ENCODE measurements at regions not wholly inside any gene's neighbourhood (a gene's known extent, or its start where the extent isn't known, plus 50 kb on each side); places are given as distances from the start of the nearest gene placed in this dataset.

GRCh38 chr4:138005486-138005885 lies 236.7 kb downstream of the SLC7A11 start:
- no peaks in the 10 kb centered on the region for H3K27me3 ChIP-seq (ENCODE audit: control insufficient read depth in 1 of 2, insufficient read depth in 2 of 2, low read length in 2 of 2)
- H3K4me3 ChIP-seq (ENCODE audit: low read depth in 1 of 2, low read length in 2 of 2), result no peak overlapping the region
- H3K9me3 ChIP-seq (ENCODE audit: control insufficient read depth in 2 of 2, insufficient read depth in 1 of 2, low read depth in 1 of 2, low read length in 1 of 2), result no peaks in the 10 kb centered on the region
- no peaks in the 10 kb centered on the region for H3K36me3 ChIP-seq (ENCODE audit: control insufficient read depth in 2 of 2, insufficient read depth in 2 of 2, low read length in 1 of 2)
- no peak overlapping the region for H3K27ac ChIP-seq (ENCODE audit: low read depth in 2 of 2, low read length in 1 of 2)
- no peaks in the 10 kb centered on the region for H3K4me1 ChIP-seq (ENCODE audit: control insufficient read depth in 2 of 2, insufficient read depth in 2 of 2, low read length in 1 of 2)
- 80 to 85% methylated on average over 1 of the region's 1 CpG for WGBS, 2 donors

- no peak overlapping the region for H3K4me3 ChIP-seq (ENCODE audit: low read depth in 1 of 2, low read length in 2 of 2)
- H3K4me1 ChIP-seq (ENCODE audit: control insufficient read depth in 2 of 2, insufficient read depth in 2 of 2, low read length in 1 of 2), result no peaks in the 10 kb centered on the region
- no peak overlapping the region for H3K27ac ChIP-seq (ENCODE audit: low read depth in 2 of 2, low read length in 1 of 2)
- no peaks in the 10 kb centered on the region for H3K36me3 ChIP-seq (ENCODE audit: control insufficient read depth in 2 of 2, insufficient read depth in 2 of 2, low read length in 1 of 2)
- no peaks in the 10 kb centered on the region for H3K27me3 ChIP-seq (ENCODE audit: control insufficient read depth in 1 of 2, insufficient read depth in 2 of 2, low read length in 2 of 2)
- no peaks in the 10 kb centered on the region for H3K9me3 ChIP-seq (ENCODE audit: control insufficient read depth in 2 of 2, insufficient read depth in 1 of 2, low read depth in 1 of 2, low read length in 1 of 2)
These were observed 238.9 kb downstream of the SLC7A11 start for GRCh38 chr4:138003248-138003647.

GRCh38 chr4:137998666-137999429 lies 243.3 kb downstream of the SLC7A11 start:
- 39 to 40% methylated on average over 1 of the region's 1 CpG for WGBS, 2 donors
- Histone ChIP-seq H3K27me3 (ENCODE audit: control insufficient read depth in 1 of 2, insufficient read depth in 2 of 2, low read length in 2 of 2) (no peaks in the 10 kb centered on the region), H3K27ac (ENCODE audit: low read depth in 2 of 2, low read length in 1 of 2) (no peak overlapping the region), H3K36me3 (ENCODE audit: control insufficient read depth in 2 of 2, insufficient read depth in 2 of 2, low read length in 1 of 2) (no peaks in the 10 kb centered on the region), H3K9me3 (ENCODE audit: control insufficient read depth in 2 of 2, insufficient read depth in 1 of 2, low read depth in 1 of 2, low read length in 1 of 2) (no peaks in the 10 kb centered on the region), H3K4me3 (ENCODE audit: low read depth in 1 of 2, low read length in 2 of 2) (no peak overlapping the region), H3K4me1 (ENCODE audit: control insufficient read depth in 2 of 2, insufficient read depth in 2 of 2, low read length in 1 of 2) (no peaks in the 10 kb centered on the region)

GRCh38 chr4:137997496-137997895 lies 244.7 kb downstream of the SLC7A11 start:
- 30 to 43% methylated on average over 1 of the region's 1 CpG for WGBS, 2 donors
- H3K27ac ChIP-seq (ENCODE audit: low read depth in 2 of 2, low read length in 1 of 2), result no peak overlapping the region

GRCh38 chr4:137994853-137995252 lies 247.3 kb downstream of the SLC7A11 start:
- no peaks in the 10 kb centered on the region for H3K9me3 ChIP-seq (ENCODE audit: control insufficient read depth in 2 of 2, insufficient read depth in 1 of 2, low read depth in 1 of 2, low read length in 1 of 2)
- H3K27me3 ChIP-seq (ENCODE audit: control insufficient read depth in 1 of 2, insufficient read depth in 2 of 2, low read length in 2 of 2), result no peaks in the 10 kb centered on the region
- no peak overlapping the region for H3K27ac ChIP-seq (ENCODE audit: low read depth in 2 of 2, low read length in 1 of 2)
- H3K4me3 ChIP-seq (ENCODE audit: low read depth in 1 of 2, low read length in 2 of 2), result no peak overlapping the region
- no peaks in the 10 kb centered on the region for H3K36me3 ChIP-seq (ENCODE audit: control insufficient read depth in 2 of 2, insufficient read depth in 2 of 2, low read length in 1 of 2)
- H3K4me1 ChIP-seq (ENCODE audit: control insufficient read depth in 2 of 2, insufficient read depth in 2 of 2, low read length in 1 of 2), result no peaks in the 10 kb centered on the region

More at GRCh38 chr4:137997496-137997895, 244.7 kb downstream of the SLC7A11 start:
- H3K36me3 ChIP-seq (ENCODE audit: control insufficient read depth in 2 of 2, insufficient read depth in 2 of 2, low read length in 1 of 2), result no peaks in the 10 kb centered on the region
- H3K4me3 ChIP-seq (ENCODE audit: low read depth in 1 of 2, low read length in 2 of 2), result no peak overlapping the region
- H3K9me3 ChIP-seq (ENCODE audit: control insufficient read depth in 2 of 2, insufficient read depth in 1 of 2, low read depth in 1 of 2, low read length in 1 of 2), result no peaks in the 10 kb centered on the region
- H3K4me1 ChIP-seq (ENCODE audit: control insufficient read depth in 2 of 2, insufficient read depth in 2 of 2, low read length in 1 of 2), result no peaks in the 10 kb centered on the region
- H3K27me3 ChIP-seq (ENCODE audit: control insufficient read depth in 1 of 2, insufficient read depth in 2 of 2, low read length in 2 of 2), result no peaks in the 10 kb centered on the region

- WGBS, 2 donors, result 48 to 57% methylated on average over 1 of the region's 1 CpG
- Histone ChIP-seq H3K36me3 (ENCODE audit: control insufficient read depth in 2 of 2, insufficient read depth in 2 of 2, low read length in 1 of 2) (no peaks in the 10 kb centered on the region), H3K9me3 (ENCODE audit: control insufficient read depth in 2 of 2, insufficient read depth in 1 of 2, low read depth in 1 of 2, low read length in 1 of 2) (no peaks in the 10 kb centered on the region)
These were observed 248.9 kb downstream of the SLC7A11 start for GRCh38 chr4:137993232-137993631.

GRCh38 chr4:137981277-137981676 lies 260.9 kb downstream of the SLC7A11 start:
- H3K9me3 ChIP-seq (ENCODE audit: control insufficient read depth in 2 of 2, insufficient read depth in 1 of 2, low read depth in 1 of 2, low read length in 1 of 2), result no peaks in the 10 kb centered on the region
- WGBS, 2 donors, result 86 to 87% methylated on average over 3 of the region's 3 CpGs
- H3K27ac ChIP-seq (ENCODE audit: low read depth in 2 of 2, low read length in 1 of 2), result no peak overlapping the region
- H3K4me1 ChIP-seq (ENCODE audit: control insufficient read depth in 2 of 2, insufficient read depth in 2 of 2, low read length in 1 of 2), result no peaks in the 10 kb centered on the region
- H3K27me3 ChIP-seq (ENCODE audit: control insufficient read depth in 1 of 2, insufficient read depth in 2 of 2, low read length in 2 of 2), result no peaks in the 10 kb centered on the region
- no peaks in the 10 kb centered on the region for H3K36me3 ChIP-seq (ENCODE audit: control insufficient read depth in 2 of 2, insufficient read depth in 2 of 2, low read length in 1 of 2)
- no peak overlapping the region for H3K4me3 ChIP-seq (ENCODE audit: low read depth in 1 of 2, low read length in 2 of 2)

More at GRCh38 chr4:137993232-137993631, 248.9 kb downstream of the SLC7A11 start:
- H3K27ac ChIP-seq (ENCODE audit: low read depth in 2 of 2, low read length in 1 of 2), result no peak overlapping the region
- H3K27me3 ChIP-seq (ENCODE audit: control insufficient read depth in 1 of 2, insufficient read depth in 2 of 2, low read length in 2 of 2), result no peaks in the 10 kb centered on the region
- H3K4me1 ChIP-seq (ENCODE audit: control insufficient read depth in 2 of 2, insufficient read depth in 2 of 2, low read length in 1 of 2), result no peaks in the 10 kb centered on the region
- no peak overlapping the region for H3K4me3 ChIP-seq (ENCODE audit: low read depth in 1 of 2, low read length in 2 of 2)

GRCh38 chr4:137980641-137981040 lies 261.5 kb downstream of the SLC7A11 start:
- Histone ChIP-seq H3K9me3 (ENCODE audit: control insufficient read depth in 2 of 2, insufficient read depth in 1 of 2, low read depth in 1 of 2, low read length in 1 of 2) (no peaks in the 10 kb centered on the region), H3K27ac (ENCODE audit: low read depth in 2 of 2, low read length in 1 of 2) (no peak overlapping the region), H3K4me3 (ENCODE audit: low read depth in 1 of 2, low read length in 2 of 2) (no peak overlapping the region), H3K36me3 (ENCODE audit: control insufficient read depth in 2 of 2, insufficient read depth in 2 of 2, low read length in 1 of 2) (no peaks in the 10 kb centered on the region), H3K4me1 (ENCODE audit: control insufficient read depth in 2 of 2, insufficient read depth in 2 of 2, low read length in 1 of 2) (no peaks in the 10 kb centered on the region), H3K27me3 (ENCODE audit: control insufficient read depth in 1 of 2, insufficient read depth in 2 of 2, low read length in 2 of 2) (no peaks in the 10 kb centered on the region)
- WGBS, 2 donors, result 61 to 80% methylated on average over 2 of the region's 2 CpGs

- no peak overlapping the region for H3K4me3 ChIP-seq (ENCODE audit: low read depth in 1 of 2, low read length in 2 of 2)
- no peaks in the 10 kb centered on the region for H3K36me3 ChIP-seq (ENCODE audit: control insufficient read depth in 2 of 2, insufficient read depth in 2 of 2, low read length in 1 of 2)
- H3K27me3 ChIP-seq (ENCODE audit: control insufficient read depth in 1 of 2, insufficient read depth in 2 of 2, low read length in 2 of 2), result no peaks in the 10 kb centered on the region
- no peaks in the 10 kb centered on the region for H3K4me1 ChIP-seq (ENCODE audit: control insufficient read depth in 2 of 2, insufficient read depth in 2 of 2, low read length in 1 of 2)
- H3K9me3 ChIP-seq (ENCODE audit: control insufficient read depth in 2 of 2, insufficient read depth in 1 of 2, low read depth in 1 of 2, low read length in 1 of 2), result no peaks in the 10 kb centered on the region
- H3K27ac ChIP-seq (ENCODE audit: low read depth in 2 of 2, low read length in 1 of 2), result no peak overlapping the region
- WGBS, 2 donors, result 53 to 81% methylated on average over 1 of the region's 1 CpG
These were observed 262.2 kb downstream of the SLC7A11 start for GRCh38 chr4:137979938-137980337.

GRCh38 chr4:137968956-137969678 lies 273.0 kb downstream of the SLC7A11 start:
- Histone ChIP-seq H3K27ac (ENCODE audit: low read depth in 2 of 2, low read length in 1 of 2) (no peak overlapping the region), H3K4me1 (ENCODE audit: control insufficient read depth in 2 of 2, insufficient read depth in 2 of 2, low read length in 1 of 2) (no peaks in the 10 kb centered on the region), H3K4me3 (ENCODE audit: low read depth in 1 of 2, low read length in 2 of 2) (no peak overlapping the region), H3K27me3 (ENCODE audit: control insufficient read depth in 1 of 2, insufficient read depth in 2 of 2, low read length in 2 of 2) (no peaks in the 10 kb centered on the region), H3K9me3 (ENCODE audit: control insufficient read depth in 2 of 2, insufficient read depth in 1 of 2, low read depth in 1 of 2, low read length in 1 of 2) (no peaks in the 10 kb centered on the region), H3K36me3 (ENCODE audit: control insufficient read depth in 2 of 2, insufficient read depth in 2 of 2, low read length in 1 of 2) (no peaks in the 10 kb centered on the region)
- 67 to 69% methylated on average over 3 of the region's 3 CpGs for WGBS, 2 donors

Measured in esophagus (tissue), 2 donors.